ENCODE measurements at regions not wholly inside any gene's neighbourhood (a gene's known extent, or its start where the extent isn't known, plus 50 kb on each side); places are given as distances from the start of the nearest gene placed in this dataset.

- 73% methylated on average over 4 of the region's 4 CpGs for whole genome bisulfite sequencing (ENCODE audit: insufficient coverage)
- H3K4me3 ChIP-seq (ENCODE audit: control extremely low read depth in 1 of 5, extremely low read depth in 1 of 5, insufficient read depth in 1 of 5, low read depth in 2 of 5, low read length in 4 of 5), result no peak overlapping the region
These were observed 196.1 kb upstream of the IGF1R start for GRCh38 chr15:98452238-98452637.

GRCh38 chr15:98455904-98456303 is 192.4 kb upstream of the IGF1R start:
- Mint-ChIP-seq H3K4me1 (no peaks in the 10 kb centered on the region), H3K4me3 (no peak overlapping the region), H3K9me3 (ENCODE audit: insufficient read depth) (no peaks in the 10 kb centered on the region), H3K27ac (no peak overlapping the region), H3K27me3 (peaks cover 10% of the 10 kb centered on the region)
- no peaks in the 10 kb centered on the region for H3K4me1 ChIP-seq (ENCODE audit: control insufficient read depth in 2 of 2, insufficient read depth in 2 of 2, low read length in 2 of 2)
- POLR2A ChIA-PET, result no interaction called here
- no peak overlapping the region for H3K27ac ChIP-seq (ENCODE audit: low read length in 2 of 2)
- no peaks in the 10 kb centered on the region for H3K36me3 ChIP-seq (replicated peaks in 1 of 2; ENCODE audit: control extremely low read depth in 1 of 2, control insufficient read depth in 1 of 2, extremely low read depth in 1 of 2, insufficient read depth in 2 of 2, low read length in 1 of 2)
- H3K9ac ChIP-seq (ENCODE audit: low read length), result no peak overlapping the region
- ATAC-seq (ENCODE audit: low read depth), result no peak
- no peaks in the 10 kb centered on the region for H3K27me3 ChIP-seq (replicated peaks in 1 of 4; ENCODE audit: control extremely low read depth in 1 of 4, control insufficient read depth in 3 of 4, insufficient read depth in 4 of 4, low read length in 3 of 4)
- H3K79me2 ChIP-seq (ENCODE audit: control insufficient read depth, insufficient read depth, low read length), result no peaks in the 10 kb centered on the region
- CTCF ChIA-PET, result no interaction called here
- TF ChIP-seq CTCF (IDR thresholded peaks at IDR 0.05) (no peak), EZH2 (IDR thresholded peaks at IDR 0.05; ENCODE audit: borderline replicate concordance, insufficient read depth, low read depth, low read length, poor library complexity, severe bottlenecking) (no peak)
- WGBS (ENCODE audit: insufficient coverage), result 100% methylated on average over 1 of the region's 5 CpGs
- no peak overlapping the region for H2AFZ ChIP-seq (ENCODE audit: insufficient read depth, low read depth, low read length, poor library complexity, severe bottlenecking)
- H3K4me2 ChIP-seq (replicated peaks; ENCODE audit: low read depth, low read length, poor library complexity, severe bottlenecking), result no peak overlapping the region
- no peak overlapping the region for H3K4me3 ChIP-seq (ENCODE audit: control extremely low read depth in 1 of 5, extremely low read depth in 1 of 5, insufficient read depth in 1 of 5, low read depth in 2 of 5, low read length in 4 of 5)
- no peaks in the 10 kb centered on the region for H3K9me3 ChIP-seq (ENCODE audit: control extremely low read depth in 1 of 3, control insufficient read depth in 2 of 3, insufficient read depth in 1 of 3, low read length in 2 of 3)
- no peak for DNase-seq
- intact Hi-C loops (cut with micrococcal nuclease), result no loop called here
- H4K20me1 ChIP-seq (ENCODE audit: control insufficient read depth, insufficient read depth, low read length, poor library complexity, severe bottlenecking), result no peaks in the 10 kb centered on the region

More at GRCh38 chr15:98452238-98452637, 196.1 kb upstream of the IGF1R start:
- no peak overlapping the region for H3K27ac ChIP-seq (ENCODE audit: low read length in 2 of 2)
- no peaks in the 10 kb centered on the region for H3K4me1 ChIP-seq (ENCODE audit: control insufficient read depth in 2 of 2, insufficient read depth in 2 of 2, low read length in 2 of 2)
- TF ChIP-seq CTCF (IDR thresholded peaks at IDR 0.05) (no peak), EZH2 (IDR thresholded peaks at IDR 0.05; ENCODE audit: borderline replicate concordance, insufficient read depth, low read depth, low read length, poor library complexity, severe bottlenecking) (no peak)
- no peaks in the 10 kb centered on the region for H3K4me1 Mint-ChIP-seq
- peaks cover 15% of the 10 kb centered on the region for H3K27me3 Mint-ChIP-seq
- H3K9me3 ChIP-seq (ENCODE audit: control extremely low read depth in 1 of 3, control insufficient read depth in 2 of 3, insufficient read depth in 1 of 3, low read length in 2 of 3), result no peaks in the 10 kb centered on the region
- no peaks in the 10 kb centered on the region for H3K27me3 ChIP-seq (replicated peaks in 1 of 4; ENCODE audit: control extremely low read depth in 1 of 4, control insufficient read depth in 3 of 4, insufficient read depth in 4 of 4, low read length in 3 of 4)
- DNase-seq (no peak), ATAC-seq (ENCODE audit: low read depth) (no peak)
- H3K79me2 ChIP-seq (ENCODE audit: control insufficient read depth, insufficient read depth, low read length), result no peaks in the 10 kb centered on the region
- no peak overlapping the region for H3K9ac ChIP-seq (ENCODE audit: low read length)
- no peak overlapping the region for H3K4me2 ChIP-seq (replicated peaks; ENCODE audit: low read depth, low read length, poor library complexity, severe bottlenecking)
- CTCF ChIA-PET, result no interaction called here
- H3K36me3 ChIP-seq (replicated peaks in 1 of 2; ENCODE audit: control extremely low read depth in 1 of 2, control insufficient read depth in 1 of 2, extremely low read depth in 1 of 2, insufficient read depth in 2 of 2, low read length in 1 of 2), result no peaks in the 10 kb centered on the region
- POLR2A ChIA-PET, result no interaction called here
- intact Hi-C loops (cut with micrococcal nuclease), result no loop called here
- H3K27ac Mint-ChIP-seq, result no peak overlapping the region
- H2AFZ ChIP-seq (ENCODE audit: insufficient read depth, low read depth, low read length, poor library complexity, severe bottlenecking), result no peak overlapping the region
- no peak overlapping the region for H3K4me3 Mint-ChIP-seq
- no peaks in the 10 kb centered on the region for H3K9me3 Mint-ChIP-seq (ENCODE audit: insufficient read depth)
- H4K20me1 ChIP-seq (ENCODE audit: control insufficient read depth, insufficient read depth, low read length, poor library complexity, severe bottlenecking), result no peaks in the 10 kb centered on the region
